GM12865 (cell line): ENCODE measurements at regions not wholly inside any gene's neighbourhood (a gene's known extent, or its start where the extent isn't known, plus 50 kb on each side); places are given as distances from the start of the nearest gene placed in this dataset.

Source experiments
- DNase-seq: peaks from one replicate; pipeline ENCODE4 v3.0.0; 2010; ENCODE audit warnings: low read depth
- H3K4me3 ChIP-seq: 2 replicates; pipeline ENCODE4 v1.5.1; 2011; ENCODE audit warnings: mild to moderate bottlenecking, low read depth, low read length, control low read depth
- CTCF ChIP-seq: IDR thresholded peaks from 2 replicates; pipeline ENCODE4 v1.5.1; 2011; ENCODE audit warnings: low read length, control low read depth, low read depth, inconsistent platforms; ENCODE audit not compliant: insufficient read depth; ENCODE audit errors: missing control alignments

- no peak overlapping the region for H3K4me3 ChIP-seq
- DNase-seq: no peak
- TF ChIP-seq CTCF: no peak
These were observed 166.2 kb upstream of the GRIA4 start for GRCh38 chr11:105443623-105444022.

- DNase-seq: no peak
- H3K4me3 ChIP-seq: no peak overlapping the region
- TF ChIP-seq CTCF: no peak
These were observed 177.5 kb upstream of the GRIA4 start for GRCh38 chr11:105432241-105432995.

DNA sequence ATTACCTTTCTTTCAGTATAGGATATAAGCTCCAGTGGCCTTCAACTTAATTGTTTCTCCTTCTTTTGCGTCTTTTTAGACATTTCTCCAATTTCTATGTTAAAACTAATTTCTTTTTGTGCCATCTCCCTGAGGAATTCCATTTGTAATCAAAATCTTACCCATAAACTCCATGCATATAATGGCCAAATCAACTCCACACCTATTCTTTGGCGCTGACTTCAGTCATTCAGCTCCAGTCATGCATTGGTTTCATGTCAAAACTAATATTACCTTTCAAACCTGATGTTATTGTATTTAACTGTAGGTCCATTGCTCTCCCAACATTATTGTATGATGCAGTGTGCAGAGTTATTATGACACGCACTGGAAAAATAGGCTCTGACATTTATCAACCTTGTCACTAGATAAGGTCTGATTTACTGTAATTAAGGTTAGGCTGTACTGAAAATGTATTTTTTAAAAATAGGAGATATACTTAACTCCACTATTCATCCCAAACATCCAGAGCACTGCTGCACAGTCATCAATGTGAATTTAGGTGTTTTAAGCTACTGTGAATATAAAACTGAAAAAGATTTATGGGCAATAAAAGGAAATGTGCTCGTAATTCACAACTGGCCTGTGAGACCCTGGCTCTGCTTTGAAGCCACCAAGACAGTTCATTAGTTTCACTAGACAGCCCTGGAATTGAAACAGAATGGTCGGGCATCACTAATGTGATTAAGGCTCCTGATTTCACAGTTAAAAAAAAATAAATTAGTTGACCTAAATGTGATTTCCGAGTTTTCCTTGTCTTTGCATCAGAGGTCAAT, 180.6 kb upstream of the GRIA4 start:
- DNase-seq: no peak
- TF ChIP-seq CTCF: no peak
- no peak overlapping the region for H3K4me3 ChIP-seq

GRCh38 chr11:105407101-105407500, 202.8 kb upstream of the GRIA4 start:
- no peak for TF ChIP-seq CTCF
- H3K4me3 ChIP-seq: no peak overlapping the region

GRCh38 chr11:105401269-105401809, 208.5 kb upstream of the GRIA4 start:
- TF ChIP-seq CTCF: no peak
- no peak for DNase-seq
- H3K4me3 ChIP-seq: no peak overlapping the region

More at GRCh38 chr11:105407101-105407500, 202.8 kb upstream of the GRIA4 start:
- no peak for DNase-seq

GRCh38 chr11:105399511-105399910, 210.4 kb upstream of the GRIA4 start:
- no peak for DNase-seq
- H3K4me3 ChIP-seq: no peak overlapping the region
- TF ChIP-seq CTCF: no peak

- no peak for DNase-seq
- H3K4me3 ChIP-seq: no peak overlapping the region
- TF ChIP-seq CTCF: no peak
These were observed 211.2 kb upstream of the GRIA4 start for GRCh38 chr11:105398636-105399035.
